ENCODE measurements at regions not wholly inside any gene's neighbourhood (a gene's known extent, or its start where the extent isn't known, plus 50 kb on each side); places are given as distances from the start of the nearest gene placed in this dataset.

DNA sequence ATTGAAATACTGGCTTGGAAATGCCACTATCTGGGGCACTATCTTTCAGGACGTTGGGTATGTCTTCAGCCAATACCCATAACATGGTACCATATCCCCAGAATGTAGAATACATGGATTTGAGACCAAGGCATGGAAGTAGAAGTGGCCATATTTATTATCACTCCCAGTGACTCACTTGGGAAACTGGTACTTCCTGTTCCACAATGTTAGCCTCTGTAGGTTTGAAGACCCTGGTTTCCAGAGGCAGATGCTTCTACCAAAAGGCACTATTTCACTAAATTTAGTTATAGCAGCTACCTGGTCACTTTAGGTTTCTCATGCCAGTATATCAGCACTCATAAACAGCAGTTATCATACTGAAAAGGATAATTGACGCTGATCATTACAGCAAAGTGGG lies 184.2 kb downstream of the CCDC71L start:
- Histone ChIP-seq H3K9me3 (ENCODE audit: low read depth, low read length, poor library complexity, severe bottlenecking) (no peaks in the 10 kb centered on the region), H3K4me3 (ENCODE audit: low read depth, low read length, poor library complexity, severe bottlenecking) (no peak overlapping the region), H3K27me3 (replicated peaks; ENCODE audit: insufficient read depth, low read depth, low read length, poor library complexity) (peaks cover 13% of the 10 kb centered on the region), H3K4me1 (ENCODE audit: insufficient read depth, low read length, poor library complexity, severe bottlenecking) (no peaks in the 10 kb centered on the region), H3K36me3 (ENCODE audit: insufficient read depth, low read length, poor library complexity, severe bottlenecking) (no peaks in the 10 kb centered on the region), H3K27ac (ENCODE audit: low read depth, low read length, poor library complexity, severe bottlenecking) (no peak overlapping the region)
- CTCF ChIA-PET = no interaction called here
- no TSS peak for BruUV-seq (replicated peaks)
- no peak for DNase-seq (ENCODE audit: low spot score)
- POLR2A ChIA-PET (ENCODE audit: low non-redundant PET) = no interaction called here
- TF ChIP-seq EZH2 (IDR thresholded peaks at IDR 0.05; ENCODE audit: borderline replicate concordance, low read depth, low read length, poor library complexity, severe bottlenecking) = no peak
- TF ChIP-seq, protein P1, sequence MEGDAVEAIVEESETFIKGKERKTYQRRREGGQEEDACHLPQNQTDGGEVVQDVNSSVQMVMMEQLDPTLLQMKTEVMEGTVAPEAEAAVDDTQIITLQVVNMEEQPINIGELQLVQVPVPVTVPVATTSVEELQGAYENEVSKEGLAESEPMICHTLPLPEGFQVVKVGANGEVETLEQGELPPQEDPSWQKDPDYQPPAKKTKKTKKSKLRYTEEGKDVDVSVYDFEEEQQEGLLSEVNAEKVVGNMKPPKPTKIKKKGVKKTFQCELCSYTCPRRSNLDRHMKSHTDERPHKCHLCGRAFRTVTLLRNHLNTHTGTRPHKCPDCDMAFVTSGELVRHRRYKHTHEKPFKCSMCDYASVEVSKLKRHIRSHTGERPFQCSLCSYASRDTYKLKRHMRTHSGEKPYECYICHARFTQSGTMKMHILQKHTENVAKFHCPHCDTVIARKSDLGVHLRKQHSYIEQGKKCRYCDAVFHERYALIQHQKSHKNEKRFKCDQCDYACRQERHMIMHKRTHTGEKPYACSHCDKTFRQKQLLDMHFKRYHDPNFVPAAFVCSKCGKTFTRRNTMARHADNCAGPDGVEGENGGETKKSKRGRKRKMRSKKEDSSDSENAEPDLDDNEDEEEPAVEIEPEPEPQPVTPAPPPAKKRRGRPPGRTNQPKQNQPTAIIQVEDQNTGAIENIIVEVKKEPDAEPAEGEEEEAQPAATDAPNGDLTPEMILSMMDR (conservative IDR thresholded peaks at IDR 0.05; ENCODE audit: low read depth, low read length) = no peak
- intact Hi-C loops (cut with micrococcal nuclease; ENCODE audit: unreplicated experiment) = no loop called here

DNA sequence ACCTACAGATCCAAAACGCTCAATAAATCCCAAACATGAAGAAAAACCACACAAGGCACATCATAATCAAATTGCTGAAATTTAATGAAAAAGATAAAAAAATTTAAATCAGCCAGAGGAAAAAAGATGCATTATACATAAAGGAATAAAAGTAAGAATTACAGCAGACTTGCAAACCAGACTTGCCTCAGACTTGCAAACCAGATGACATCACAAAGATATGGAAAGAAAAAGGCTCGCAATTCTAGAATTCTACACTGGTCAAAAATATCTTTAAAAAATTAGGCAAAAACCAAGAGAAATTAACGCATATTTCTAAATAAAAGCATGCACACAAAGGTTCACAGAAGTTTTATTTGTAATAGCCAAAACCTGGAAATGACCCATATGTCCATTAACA lies 188.0 kb upstream of the NAMPT start:
- no TSS peak for BruUV-seq (replicated peaks)
- Histone ChIP-seq H3K27me3 (replicated peaks; ENCODE audit: insufficient read depth, low read depth, low read length, poor library complexity) (peaks cover 13% of the 10 kb centered on the region), H3K4me1 (ENCODE audit: insufficient read depth, low read length, poor library complexity, severe bottlenecking) (no peaks in the 10 kb centered on the region), H3K9me3 (ENCODE audit: low read depth, low read length, poor library complexity, severe bottlenecking) (no peaks in the 10 kb centered on the region), H3K27ac (ENCODE audit: low read depth, low read length, poor library complexity, severe bottlenecking) (no peak overlapping the region), H3K4me3 (ENCODE audit: low read depth, low read length, poor library complexity, severe bottlenecking) (no peak overlapping the region), H3K36me3 (ENCODE audit: insufficient read depth, low read length, poor library complexity, severe bottlenecking) (no peaks in the 10 kb centered on the region)
- TF ChIP-seq, protein P1 (conservative IDR thresholded peaks at IDR 0.05; ENCODE audit: low read depth, low read length) = no peak
- no peak for TF ChIP-seq EZH2 (IDR thresholded peaks at IDR 0.05; ENCODE audit: borderline replicate concordance, low read depth, low read length, poor library complexity, severe bottlenecking)
- no peak for DNase-seq (ENCODE audit: low spot score)
- intact Hi-C loops (cut with micrococcal nuclease; ENCODE audit: unreplicated experiment) = loop anchor here (5.0 kb wide), 1 partner anchor 265 kb away; no protein-coding TSS in a partner anchor
- ChIA-PET CTCF (no interaction called here), POLR2A (ENCODE audit: low non-redundant PET) (no interaction called here)

DNA sequence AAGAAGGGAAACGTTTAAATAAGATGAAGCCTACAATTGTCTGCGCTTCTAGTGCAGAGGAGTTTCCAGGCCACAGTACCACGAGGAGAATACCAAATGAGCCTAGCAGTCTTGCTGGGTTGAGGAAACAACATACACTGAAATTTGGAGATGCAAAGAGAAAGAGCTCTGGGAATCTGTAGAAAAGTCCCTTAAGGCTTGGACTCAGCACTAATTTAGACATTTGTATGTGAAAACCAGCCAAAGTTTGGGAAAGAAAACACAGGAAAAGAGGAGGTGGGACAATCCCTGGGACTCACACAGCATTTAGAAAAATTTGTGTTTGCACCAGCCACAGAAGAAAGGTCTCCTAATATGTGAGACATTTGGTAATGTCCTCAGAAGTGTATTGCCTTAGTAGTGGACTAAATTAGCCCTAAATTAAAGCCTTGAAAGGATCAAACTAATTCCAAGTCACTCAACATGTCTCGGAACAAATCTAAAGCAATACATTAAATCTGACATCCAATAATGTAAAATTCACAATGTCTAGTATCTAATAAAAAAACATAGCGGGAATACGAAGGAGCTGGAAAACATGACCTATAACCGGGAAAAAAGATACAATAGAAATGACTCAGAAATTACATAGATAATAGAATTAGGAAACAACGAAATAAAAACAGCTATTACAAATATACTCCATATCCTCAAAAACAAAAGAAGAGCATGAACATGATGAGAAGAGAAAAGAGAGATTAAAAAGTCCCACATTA lies 187.1 kb upstream of the NAMPT start:
- ChIA-PET CTCF (no interaction called here), POLR2A (ENCODE audit: low non-redundant PET) (no interaction called here)

More for the DNA sequence above, 187.1 kb upstream of the NAMPT start:
- Histone ChIP-seq H3K27ac (ENCODE audit: low read depth, low read length, poor library complexity, severe bottlenecking) (no peak overlapping the region), H3K27me3 (replicated peaks; ENCODE audit: insufficient read depth, low read depth, low read length, poor library complexity) (peaks cover 13% of the 10 kb centered on the region), H3K36me3 (ENCODE audit: insufficient read depth, low read length, poor library complexity, severe bottlenecking) (no peaks in the 10 kb centered on the region), H3K4me3 (ENCODE audit: low read depth, low read length, poor library complexity, severe bottlenecking) (no peak overlapping the region), H3K4me1 (ENCODE audit: insufficient read depth, low read length, poor library complexity, severe bottlenecking) (no peaks in the 10 kb centered on the region), H3K9me3 (ENCODE audit: low read depth, low read length, poor library complexity, severe bottlenecking) (no peaks in the 10 kb centered on the region)
- TF ChIP-seq, protein P1 (conservative IDR thresholded peaks at IDR 0.05; ENCODE audit: low read depth, low read length) = no peak
- TF ChIP-seq EZH2 (IDR thresholded peaks at IDR 0.05; ENCODE audit: borderline replicate concordance, low read depth, low read length, poor library complexity, severe bottlenecking) = no peak
- intact Hi-C loops (cut with micrococcal nuclease; ENCODE audit: unreplicated experiment) = loop anchor here (5.0 kb wide), 1 partner anchor 265 kb away; no protein-coding TSS in a partner anchor
- no TSS peak for BruUV-seq (replicated peaks)
- DNase-seq (ENCODE audit: low spot score) = no peak

Data from A673 (cell line).